Suprapubic skin (tissue), 4 donors: ENCODE measurements at regions not wholly inside any gene's neighbourhood (a gene's known extent, or its start where the extent isn't known, plus 50 kb on each side); places are given as distances from the start of the nearest gene placed in this dataset.

ENCODE experiments used
- DNase-seq, 2 donors: peaks; one replicate each; pipeline ENCODE4 v3.0.0-alpha.2; 2019; ENCODE audit warnings: low spot score in 2 of 2
- H3K27ac ChIP-seq: fragments of 200-600 bp; sonication (generic); one replicate; pipeline ENCODE4 v1.5.1; 2019
- H3K27me3 ChIP-seq: fragments of 200-600 bp; sonication (generic); one replicate; pipeline ENCODE4 v1.5.1; 2019
- H3K36me3 ChIP-seq: fragments of 200-600 bp; sonication (generic); one replicate; pipeline ENCODE4 v1.5.1; 2019
- H3K4me1 ChIP-seq: fragments of 200-600 bp; sonication (generic); one replicate; pipeline ENCODE4 v1.5.1; 2019
- H3K4me3 ChIP-seq: fragments of 200-600 bp; sonication (generic); one replicate; pipeline ENCODE4 v1.5.1; 2019; ENCODE audit warnings: mild to moderate bottlenecking
- H3K9me3 ChIP-seq: fragments of 200-600 bp; sonication (generic); one replicate; pipeline ENCODE4 v1.5.1; 2019
- EP300 ChIP-seq: sonication (generic); formaldehyde crosslinking; IDR thresholded peaks from one replicate; pipeline ENCODE4 v1.6.1; 2017; ENCODE audit warnings: antibody characterized with exemption
- POLR2A ChIP-seq, 2 donors: fragments of 450-650 bp; IDR thresholded peaks; one replicate each; pipeline ENCODE4 v1.6.1; 2017; ENCODE audit warnings: antibody characterized with exemption in 2 of 2, mild to moderate bottlenecking in 2 of 2, moderate library complexity in 2 of 2
- POLR2AphosphoS5 ChIP-seq, 3 donors: sonication (generic); formaldehyde crosslinking; IDR thresholded peaks; one replicate each; pipeline ENCODE4 v1.6.1; 2017; ENCODE audit warnings: antibody characterized with exemption in 3 of 3
- WGBS: methylation state at CpG from one replicate; pipeline ENCODE4 v1.1.5; 2018; 5-methylcytosine and 5-hydroxymethylcytosine counted together
- TF ChIP-seq, protein P1 (sequence below), 2 donors: fragments of 200-600 bp in 1 of 2; fragments of 450-650 bp in 1 of 2; sonication (generic) in 1 of 2; IDR thresholded peaks; one replicate each; pipeline ENCODE4 v1.5.1; 2016 to 2019; ENCODE audit warnings: antibody characterized with exemption in 2 of 2, mild to moderate bottlenecking in 1 of 2, moderate library complexity in 1 of 2

- no peak for DNase-seq
- Histone ChIP-seq H3K27ac (no peak overlapping the region), H3K4me3 (no peak overlapping the region), H3K4me1 (no peaks in the 10 kb centered on the region), H3K27me3 (no peaks in the 10 kb centered on the region), H3K36me3 (no peaks in the 10 kb centered on the region), H3K9me3 (no peaks in the 10 kb centered on the region)
- WGBS, result 83% methylated on average over 11 of the region's 11 CpGs
- TF ChIP-seq, protein P1, sequence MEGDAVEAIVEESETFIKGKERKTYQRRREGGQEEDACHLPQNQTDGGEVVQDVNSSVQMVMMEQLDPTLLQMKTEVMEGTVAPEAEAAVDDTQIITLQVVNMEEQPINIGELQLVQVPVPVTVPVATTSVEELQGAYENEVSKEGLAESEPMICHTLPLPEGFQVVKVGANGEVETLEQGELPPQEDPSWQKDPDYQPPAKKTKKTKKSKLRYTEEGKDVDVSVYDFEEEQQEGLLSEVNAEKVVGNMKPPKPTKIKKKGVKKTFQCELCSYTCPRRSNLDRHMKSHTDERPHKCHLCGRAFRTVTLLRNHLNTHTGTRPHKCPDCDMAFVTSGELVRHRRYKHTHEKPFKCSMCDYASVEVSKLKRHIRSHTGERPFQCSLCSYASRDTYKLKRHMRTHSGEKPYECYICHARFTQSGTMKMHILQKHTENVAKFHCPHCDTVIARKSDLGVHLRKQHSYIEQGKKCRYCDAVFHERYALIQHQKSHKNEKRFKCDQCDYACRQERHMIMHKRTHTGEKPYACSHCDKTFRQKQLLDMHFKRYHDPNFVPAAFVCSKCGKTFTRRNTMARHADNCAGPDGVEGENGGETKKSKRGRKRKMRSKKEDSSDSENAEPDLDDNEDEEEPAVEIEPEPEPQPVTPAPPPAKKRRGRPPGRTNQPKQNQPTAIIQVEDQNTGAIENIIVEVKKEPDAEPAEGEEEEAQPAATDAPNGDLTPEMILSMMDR (IDR thresholded peaks at IDR 0.05), result no peak
- TF ChIP-seq POLR2A (IDR thresholded peaks at IDR 0.05), result no peak
- no peak for TF ChIP-seq EP300
- no peak for TF ChIP-seq POLR2AphosphoS5 (IDR thresholded peaks at IDR 0.05)
Measured at GRCh38 chrX:149198980-149199732, 305.9 kb downstream of the IDS start.

- Histone ChIP-seq H3K36me3 (no peaks in the 10 kb centered on the region), H3K9me3 (no peaks in the 10 kb centered on the region), H3K4me3 (no peak overlapping the region), H3K4me1 (no peaks in the 10 kb centered on the region), H3K27ac (no peak overlapping the region), H3K27me3 (no peaks in the 10 kb centered on the region)
- no peak for DNase-seq
- TF ChIP-seq, protein P1 (IDR thresholded peaks at IDR 0.05), result no peak
- TF ChIP-seq EP300 (no peak), POLR2AphosphoS5 (IDR thresholded peaks at IDR 0.05) (no peak), POLR2A (IDR thresholded peaks at IDR 0.05) (no peak)
- WGBS, result 71% methylated on average over 2 of the region's 2 CpGs
Measured at GRCh38 chrX:149185087-149185486, 320.0 kb downstream of the IDS start.

GRCh38 chrX:149161435-149162088 lies 343.5 kb downstream of the IDS start:
- no peaks in the 10 kb centered on the region for H3K27me3 ChIP-seq
- no peak for TF ChIP-seq EP300
- TF ChIP-seq, protein P1 (IDR thresholded peaks at IDR 0.05), result no peak
- TF ChIP-seq POLR2AphosphoS5 (IDR thresholded peaks at IDR 0.05), result no peak
- TF ChIP-seq POLR2A (IDR thresholded peaks at IDR 0.05), result no peak
- no peak overlapping the region for H3K4me3 ChIP-seq
- no peak overlapping the region for H3K27ac ChIP-seq
- DNase-seq, result no peak
- 100% methylated on average over 1 of the region's 2 CpGs for WGBS
- H3K9me3 ChIP-seq, result no peaks in the 10 kb centered on the region
- H3K4me1 ChIP-seq, result no peaks in the 10 kb centered on the region
- H3K36me3 ChIP-seq, result no peaks in the 10 kb centered on the region

DNA sequence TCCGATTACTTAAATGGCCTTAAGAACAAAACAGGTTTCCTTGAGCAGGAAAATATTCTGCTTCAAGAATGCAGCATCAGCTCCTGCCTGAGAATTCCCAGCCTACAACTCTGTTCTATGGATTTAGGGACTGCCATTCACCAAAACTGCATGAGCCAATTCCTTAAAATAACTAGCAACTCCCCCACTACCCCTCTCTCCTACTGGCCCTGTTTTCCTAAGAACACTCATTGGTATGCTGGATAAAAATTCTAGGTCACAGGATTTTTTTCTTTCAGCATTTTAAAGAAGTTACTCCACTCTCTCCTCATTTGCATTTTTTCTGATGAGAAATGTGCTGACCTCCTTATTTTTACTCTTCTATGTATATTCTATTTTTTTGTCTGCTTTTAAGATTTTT lies 347.1 kb downstream of the IDS start:
- no peak overlapping the region for H3K4me3 ChIP-seq
- no peaks in the 10 kb centered on the region for H3K36me3 ChIP-seq
- no peak for DNase-seq
- no peaks in the 10 kb centered on the region for H3K4me1 ChIP-seq
- no peaks in the 10 kb centered on the region for H3K27me3 ChIP-seq
- no peak overlapping the region for H3K27ac ChIP-seq
- H3K9me3 ChIP-seq, result no peaks in the 10 kb centered on the region
- 70% methylated on average over 1 of the region's 1 CpG for WGBS
- TF ChIP-seq POLR2A (IDR thresholded peaks at IDR 0.05) (no peak), EP300 (no peak), POLR2AphosphoS5 (IDR thresholded peaks at IDR 0.05) (no peak)
- TF ChIP-seq, protein P1 (IDR thresholded peaks at IDR 0.05), result no peak

GRCh38 chrX:149152941-149153340 lies 352.2 kb downstream of the IDS start:
- TF ChIP-seq POLR2AphosphoS5 (IDR thresholded peaks at IDR 0.05) (no peak), POLR2A (IDR thresholded peaks at IDR 0.05) (no peak), EP300 (no peak)
- TF ChIP-seq, protein P1 (IDR thresholded peaks at IDR 0.05), result no peak
- H3K36me3 ChIP-seq, result no peaks in the 10 kb centered on the region
- H3K4me1 ChIP-seq, result no peaks in the 10 kb centered on the region
- no peak overlapping the region for H3K4me3 ChIP-seq
- 58% methylated on average over 3 of the region's 3 CpGs for WGBS
- no peaks in the 10 kb centered on the region for H3K27me3 ChIP-seq
- no peak for DNase-seq
- H3K9me3 ChIP-seq, result no peaks in the 10 kb centered on the region
- no peak overlapping the region for H3K27ac ChIP-seq
